A549 (cell line): ENCODE measurements at regions not wholly inside any gene's neighbourhood (a gene's known extent, or its start where the extent isn't known, plus 50 kb on each side); places are given as distances from the start of the nearest gene placed in this dataset.

ENCODE experiments used
- ATAC-seq, 2 experiments: fragments of 200-7000 bp in 1 of 2; fragments of >200 bp in 1 of 2; cut with Nextera tagmentation in 1 of 2; cut with Tn5 transposase in 1 of 2; 3 replicates each; pipeline versions ENCODE4 v1.8.0 to v1.9.1; 2018 to 2020; ENCODE audit warnings: mild to moderate bottlenecking in 1 of 2, moderate library complexity in 1 of 2
- CTCF ChIA-PET: fragments of 300-600 bp; sonication (Branson Sonifier 250); formaldehyde crosslinking; extraction: SDS; loops from one replicate; lab custom pipeline; 2021; ENCODE audit warnings: antibody characterized with exemption, inconsistent platforms; lab: Yijun Ruan, JAX
- POLR2A ChIA-PET: fragments of 350-600 bp; formaldehyde crosslinking; extraction: SDS; loops from one replicate; lab custom pipeline; 2021; ENCODE audit warnings: antibody characterized with exemption, inconsistent platforms; lab: Yijun Ruan, JAX
- DNase-seq, 2 experiments: peaks; one replicate each; pipeline versions ENCODE4 v3.0.0 to v3.0.0-alpha.2; 2011 to 2016; ENCODE audit warnings: low read depth in 1 of 2, low spot score in 1 of 2
- FAIRE-seq: peaks from 2 replicates; lab custom pipeline; 2011; peaks lifted over from hg19 to GRCh38; lab: Jason Lieb, UNC
- H3K27ac ChIP-seq, 2 experiments: fragments of >200 bp; sonication (Bioruptor Twin); formaldehyde crosslinking; 3 replicates each; pipeline ENCODE4 v1.5.1; 2016 to 2017
- H3K4me1 ChIP-seq: fragments of >200 bp; sonication (Bioruptor Twin); formaldehyde crosslinking; 3 replicates; pipeline ENCODE4 v1.6.1; 2016
- H3K4me2 ChIP-seq: fragments of >200 bp; sonication (Bioruptor Twin); formaldehyde crosslinking; 3 replicates; pipeline ENCODE4 v1.6.1; 2016
- H3K4me3 ChIP-seq: fragments of >200 bp; sonication (Bioruptor Twin); formaldehyde crosslinking; 3 replicates; pipeline ENCODE4 v1.5.1; 2016
- H3K9me3 ChIP-seq: fragments of >200 bp; sonication (Bioruptor Twin); formaldehyde crosslinking; 3 replicates; pipeline ENCODE4 v1.6.1; 2016
- ATOH8 ChIP-seq: fragments of 250-450 bp; sonication (Bioruptor Pico); IDR thresholded peaks from 2 replicates; pipeline ENCODE4 v1.5.0; 2020; ENCODE audit warnings: low read depth, mild to moderate bottlenecking, moderate library complexity
- CBX2 ChIP-seq: fragments of 200-600 bp; sonication (generic); IDR thresholded peaks from 2 replicates; pipeline ENCODE4 v1.6.1; 2016; ENCODE audit warnings: low read depth, mild to moderate bottlenecking, borderline replicate concordance
- CBX8 ChIP-seq: fragments of 200-600 bp; sonication (generic); IDR thresholded peaks from 2 replicates; pipeline ENCODE4 v1.6.1; 2016
- CHD4 ChIP-seq: fragments of 200-600 bp; sonication (generic); IDR thresholded peaks from 2 replicates; pipeline ENCODE4 v1.6.1; 2016; ENCODE audit warnings: antibody characterized with exemption, mild to moderate bottlenecking, borderline replicate concordance
- EP300 ChIP-seq, 2 experiments: fragments of >200 bp; sonication (Bioruptor Twin); formaldehyde crosslinking; IDR thresholded peaks; 2 replicates in 1 of 2; 3 replicates in 1 of 2; pipeline ENCODE4 v1.6.1; 2016 to 2017
- ESRRA ChIP-seq: fragments of 150-350 bp; IDR thresholded peaks from 2 replicates; pipeline ENCODE4 v1.6.1; 2014; ENCODE audit warnings: mild to moderate bottlenecking, low read length, borderline replicate concordance
- FOSB ChIP-seq: fragments of 250-450 bp; sonication (Bioruptor Pico); IDR thresholded peaks from 2 replicates; pipeline ENCODE4 v1.5.0; 2020; ENCODE audit warnings: mild to moderate bottlenecking, moderate library complexity
- FOXS1 ChIP-seq: fragments of 250-450 bp; sonication (Bioruptor Pico); IDR thresholded peaks from 2 replicates; pipeline ENCODE4 v1.5.0; 2020; ENCODE audit warnings: mild to moderate bottlenecking, moderate library complexity
- HOXB13 ChIP-seq: fragments of 250-450 bp; sonication (Bioruptor Pico); IDR thresholded peaks from 2 replicates; pipeline ENCODE4 v1.5.0; 2020; ENCODE audit warnings: low read depth, mild to moderate bottlenecking, moderate library complexity
- HOXB5 ChIP-seq: fragments of 250-450 bp; sonication (Bioruptor Pico); IDR thresholded peaks from 2 replicates; pipeline ENCODE4 v1.5.0; 2020; ENCODE audit warnings: mild to moderate bottlenecking, moderate library complexity
- MAFK ChIP-seq: fragments of 450-650 bp; IDR thresholded peaks from 2 replicates; pipeline ENCODE4 v1.6.1; 2014; ENCODE audit not compliant: partially characterized antibody
- MAX ChIP-seq: IDR thresholded peaks from 2 replicates; pipeline ENCODE4 v1.6.1; 2012
- MYC ChIP-seq: IDR thresholded peaks from 2 replicates; pipeline ENCODE4 v1.6.1; 2012; ENCODE audit warnings: mild to moderate bottlenecking, inconsistent platforms, low read length, improper control_type of control experiment, borderline replicate concordance
- NFE2L2 ChIP-seq: fragments of 150-350 bp; conservative IDR thresholded peaks from 2 replicates; pipeline ENCODE4 v1.6.1; 2014; ENCODE audit warnings: low read length
- NR3C1 ChIP-seq: fragments of >200 bp; sonication (Bioruptor Twin); formaldehyde crosslinking; IDR thresholded peaks from 3 replicates; pipeline ENCODE4 v1.6.1; 2017
- RFX5 ChIP-seq: fragments of 450-650 bp; IDR thresholded peaks from 2 replicates; pipeline ENCODE4 v1.7.1; 2014; ENCODE audit warnings: antibody characterized with exemption, mild to moderate bottlenecking, moderate library complexity
- RNF2 ChIP-seq: fragments of 200-600 bp; sonication (generic); IDR thresholded peaks from 2 replicates; pipeline ENCODE4 v1.6.1; 2016; ENCODE audit warnings: low read depth, mild to moderate bottlenecking, antibody characterized with exemption, moderate library complexity, borderline replicate concordance
- TFCP2L1 ChIP-seq: fragments of 250-450 bp; sonication (Bioruptor Pico); IDR thresholded peaks from 2 replicates; pipeline ENCODE4 v1.5.0; 2021; ENCODE audit warnings: mild to moderate bottlenecking
- USF2 ChIP-seq: fragments of 450-650 bp; IDR thresholded peaks from 2 replicates; pipeline ENCODE4 v1.6.1; 2014; ENCODE audit warnings: antibody characterized with exemption
- ZNF302 ChIP-seq: fragments of 250-450 bp; sonication (Bioruptor Pico); IDR thresholded peaks from 2 replicates; pipeline ENCODE4 v1.9.0; 2021; ENCODE audit warnings: inconsistent platforms, mild to moderate bottlenecking, moderate library complexity
- ZSCAN20 ChIP-seq: fragments of 250-450 bp; sonication (Bioruptor Pico); IDR thresholded peaks from 2 replicates; pipeline ENCODE4 v1.8.0; 2022; ENCODE audit warnings: mild to moderate bottlenecking, moderate library complexity
- WGBS: methylation state at CpG from one replicate; pipeline ENCODE4 v1.1.6; 2017; ENCODE audit errors: missing lambda C conversion rate; 5-methylcytosine and 5-hydroxymethylcytosine counted together

- Histone ChIP-seq H3K9me3 (no peaks in the 10 kb centered on the region), H3K4me1 (peaks cover 5% of the 10 kb centered on the region; the same call in 1 of the 3 replicates)
- TF ChIP-seq FOXS1 (CRISPR knock-in tag): no peak
- no peak for TF ChIP-seq HOXB5 (CRISPR knock-in tag)
- no peak for TF ChIP-seq NFE2L2
- TF ChIP-seq NR3C1: no peak
- no peak for TF ChIP-seq USF2
- TF ChIP-seq ZNF302 (CRISPR knock-in tag): no peak
- no peak for TF ChIP-seq TFCP2L1 (CRISPR knock-in tag)
- TF ChIP-seq ESRRA: no peak
- TF ChIP-seq MYC: no peak
- no peak for TF ChIP-seq CBX2
- no peak for TF ChIP-seq CHD4
- no peak for TF ChIP-seq ZSCAN20 (CRISPR knock-in tag)
- TF ChIP-seq, all 56 proteins: peak for 0
- Histone ChIP-seq H3K27ac (no peak overlapping the region), H3K4me3 (no peak overlapping the region), H3K4me2 (no peak overlapping the region)
- CTCF ChIA-PET: interaction anchor here (2.2 to 3.3 kb wide), 4 partner anchors 9 to 104 kb away, joined by 6 to 11 read pairs (median 11); no protein-coding TSS in a partner anchor
- DNase-seq: peak; percentile 20 to 21
- 54% methylated on average over 1 of the region's 1 CpG for WGBS
- ATAC-seq: no peak
- POLR2A ChIA-PET: no interaction called here
- FAIRE-seq: peak; percentile 63
Measured at GRCh38 chr15:29970402-29970695, 112.4 kb upstream of the GOLGA8J start.

GRCh38 chr15:29969562-29970401 lies 113.0 kb upstream of the GOLGA8J start:
- FAIRE-seq (peak; percentile 23), DNase-seq (no peak), ATAC-seq (no peak)
- 92% methylated on average over 10 of the region's 10 CpGs for WGBS
- ChIA-PET POLR2A (no interaction called here), CTCF (interaction anchor here (0.5 to 2.5 kb wide), 6 partner anchors 17 to 308 kb away, joined by 3 to 11 read pairs (median 6); no protein-coding TSS in a partner anchor)
- no peak for TF ChIP-seq MAFK
- TF ChIP-seq CBX8: 0 out of 2 replicates have a peak, but pooled peaks have one; percentile 7
- Histone ChIP-seq H3K4me2 (peak overlapping the region; percentile 75; the same call in 1 of the 3 replicates), H3K27ac (no peak overlapping the region), H3K4me1 (peaks cover 5% of the 10 kb centered on the region; the same call in 1 of the 3 replicates), H3K4me3 (no peak overlapping the region; the same call in 2 of the 3 replicates), H3K9me3 (no peaks in the 10 kb centered on the region)

GRCh38 chr15:29968895-29969561 lies 113.7 kb upstream of the GOLGA8J start:
- Histone ChIP-seq H3K9me3 (no peaks in the 10 kb centered on the region), H3K4me1 (peaks cover 5% of the 10 kb centered on the region; the same call in 1 of the 3 replicates), H3K4me3 (peak overlapping the region; percentile 70), H3K4me2 (peak overlapping the region; percentile 75), H3K27ac (peak overlapping the region; percentile 70 to 89)
- peak; percentile 69 to 86 for ATAC-seq
- FAIRE-seq: no peak
- peak; percentile 24 to 43 for DNase-seq
- ChIA-PET POLR2A (no interaction called here), CTCF (interaction anchor here (0.5 to 2.5 kb wide), 7 partner anchors 18 to 307 kb away, joined by 3 to 11 read pairs (median 5); no protein-coding TSS in a partner anchor)
- WGBS: 40% methylated on average over 28 of the region's 69 CpGs
- TF ChIP-seq HOXB13 (CRISPR knock-in tag) (no peak), RFX5 (no peak), EP300 (IDR thresholded peaks at IDR 0.05) (no peak), CBX8 (peak; percentile 91; the same call in 1 of the 2 replicates), USF2 (no peak), ZNF302 (CRISPR knock-in tag) (no peak), FOSB (CRISPR knock-in tag) (no peak), ATOH8 (CRISPR knock-in tag) (no peak), CHD4 (no peak), MAX (peak; percentile 72; the same call in 1 of the 2 replicates), RNF2 (peak; percentile 83; the same call in 1 of the 2 replicates)
